Small intestine (tissue), 7 donors: ENCODE measurements at regions not wholly inside any gene's neighbourhood (a gene's known extent, or its start where the extent isn't known, plus 50 kb on each side); places are given as distances from the start of the nearest gene placed in this dataset.

Source experiments
- DNase-seq, 2 donors: peaks; one replicate each; pipeline versions ENCODE4 v3.0.0 to v3.0.0-alpha.2; 2013
- FAIRE-seq: peaks from 2 replicates; lab custom pipeline; 2012; peaks lifted over from hg19 to GRCh38; lab: Jason Lieb, UNC
- H3K27ac ChIP-seq, 3 donors: one replicate each; pipeline ENCODE4 v1.5.1; 2013; ENCODE audit warnings: low read length in 2 of 3, mild to moderate bottlenecking in 2 of 3, control low read depth in 1 of 3, inconsistent platforms in 1 of 3, low read depth in 1 of 3, moderate library complexity in 1 of 3
- H3K27me3 ChIP-seq, 3 donors: one replicate each; pipeline ENCODE4 v1.6.1; 2013; ENCODE audit warnings: low read length in 3 of 3, inconsistent platforms in 1 of 3; ENCODE audit not compliant: control insufficient read depth in 3 of 3, insufficient read depth in 3 of 3
- H3K36me3 ChIP-seq, 3 donors: one replicate each; pipeline ENCODE4 v1.6.1; 2013; ENCODE audit warnings: low read length in 3 of 3, inconsistent platforms in 1 of 3, low read depth in 1 of 3, mild to moderate bottlenecking in 1 of 3, moderate library complexity in 1 of 3; ENCODE audit not compliant: control insufficient read depth in 3 of 3, insufficient read depth in 2 of 3
- H3K4me1 ChIP-seq, 3 donors: one replicate each; pipeline ENCODE4 v1.6.1; 2013; ENCODE audit warnings: low read length in 2 of 3, inconsistent platforms in 1 of 3, low read depth in 1 of 3, mild to moderate bottlenecking in 1 of 3, moderate library complexity in 1 of 3; ENCODE audit not compliant: control insufficient read depth in 3 of 3, insufficient read depth in 2 of 3
- H3K4me3 ChIP-seq, 3 donors: one replicate each; pipeline ENCODE4 v1.5.1; 2013; ENCODE audit warnings: low read length in 3 of 3, control low read depth in 1 of 3, inconsistent platforms in 1 of 3, low read depth in 1 of 3, mild to moderate bottlenecking in 1 of 3, moderate library complexity in 1 of 3
- H3K9me3 ChIP-seq, 2 donors: one replicate each; pipeline ENCODE4 v1.6.1; 2013; ENCODE audit warnings: low read depth in 1 of 2, low read length in 1 of 2; ENCODE audit not compliant: control insufficient read depth in 2 of 2, insufficient read depth in 1 of 2
- WGBS, 3 donors: extraction: QIAGEN DNeasy Blood & Tissue Kit; methylation state at CpG; one replicate each; pipeline ENCODE4 v1.1.7; 2013; 5-methylcytosine and 5-hydroxymethylcytosine counted together
- donor health status: healthy with polysubstance abuse.
- donor health status: control.
- donor health status: control.
- donor health status: Bipolar disorder and iron deficiency.
- donor health status: healthy.

- H3K27ac ChIP-seq = no peak overlapping the region
- H3K27me3 ChIP-seq = no peaks in the 10 kb centered on the region
- no peaks in the 10 kb centered on the region for H3K9me3 ChIP-seq
- FAIRE-seq (no peak), DNase-seq (no peak)
- no peak overlapping the region for H3K4me3 ChIP-seq
- 50 to 62% (median 60%) methylated on average over 2 of the region's 2 CpGs for WGBS, 3 donors
- no peaks in the 10 kb centered on the region for H3K36me3 ChIP-seq
- no peaks in the 10 kb centered on the region for H3K4me1 ChIP-seq
These were observed 476.4 kb downstream of the HS3ST3B1 start for GRCh38 chr17:14777291-14777690.

DNA sequence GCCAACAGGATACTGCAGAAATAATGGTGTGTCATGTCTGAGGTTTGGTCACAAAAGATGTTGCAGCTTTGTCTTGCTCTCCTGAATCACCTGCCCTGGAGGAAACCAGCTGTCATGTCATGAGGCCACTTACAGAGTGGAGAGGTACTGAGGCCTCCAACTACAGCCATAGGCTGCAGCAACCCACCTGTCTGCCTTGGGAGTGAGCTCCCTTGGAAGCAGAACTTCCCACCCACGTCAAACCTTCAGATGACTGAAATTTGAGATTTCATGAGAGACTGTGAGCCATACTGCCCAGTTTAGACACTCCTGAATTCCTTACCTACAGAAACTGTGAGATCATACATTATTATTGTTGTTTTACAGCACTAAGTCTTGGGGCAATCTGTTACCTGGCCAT, 475.9 kb downstream of the HS3ST3B1 start:
- no peak for FAIRE-seq

GRCh38 chr17:14775731-14776492, 475.0 kb downstream of the HS3ST3B1 start:
- no peak for DNase-seq
- H3K36me3 ChIP-seq = no peaks in the 10 kb centered on the region
- WGBS, 3 donors = 41 to 48% (median 46%) methylated on average over 8 of the region's 8 CpGs
- no peaks in the 10 kb centered on the region for H3K4me1 ChIP-seq
- no peak overlapping the region for H3K4me3 ChIP-seq
- FAIRE-seq = no peak
- no peaks in the 10 kb centered on the region for H3K9me3 ChIP-seq
- no peaks in the 10 kb centered on the region for H3K27me3 ChIP-seq
- H3K27ac ChIP-seq = no peak overlapping the region

More for the DNA sequence above, 475.9 kb downstream of the HS3ST3B1 start:
- Histone ChIP-seq H3K27ac (no peak overlapping the region), H3K36me3 (no peaks in the 10 kb centered on the region), H3K4me3 (no peak overlapping the region), H3K27me3 (no peaks in the 10 kb centered on the region), H3K4me1 (no peaks in the 10 kb centered on the region), H3K9me3 (no peaks in the 10 kb centered on the region)
- no peak for DNase-seq
- 38 to 60% (median 50%) methylated on average over 1 of the region's 1 CpG for WGBS, 3 donors

DNA sequence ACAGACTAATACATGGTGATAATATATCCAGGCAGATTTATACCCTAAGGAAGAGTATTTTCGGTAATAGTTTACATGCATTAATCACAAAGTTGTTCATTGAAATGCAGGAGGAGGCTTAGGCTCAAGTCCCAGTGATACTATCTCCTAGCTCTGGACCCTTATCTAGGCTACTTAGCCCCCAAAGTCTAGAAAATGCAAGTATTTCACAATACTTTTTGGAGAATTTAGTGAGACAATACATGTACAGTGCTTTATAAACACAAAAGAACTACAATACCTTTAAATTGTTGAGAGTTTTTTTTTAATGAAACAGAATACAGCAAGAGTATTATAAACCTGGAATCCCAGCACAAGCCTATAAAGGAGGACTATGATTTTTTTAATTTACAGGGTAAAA, 473.9 kb downstream of the HS3ST3B1 start:
- DNase-seq = no peak
- no peak for FAIRE-seq
- H3K4me3 ChIP-seq = no peak overlapping the region
- no peaks in the 10 kb centered on the region for H3K4me1 ChIP-seq
- no peaks in the 10 kb centered on the region for H3K27me3 ChIP-seq
- 90 to 97% (median 93%) methylated on average over 1 of the region's 1 CpG for WGBS, 3 donors
- no peaks in the 10 kb centered on the region for H3K9me3 ChIP-seq
- H3K36me3 ChIP-seq = no peaks in the 10 kb centered on the region
- H3K27ac ChIP-seq = no peak overlapping the region

GRCh38 chr17:14772776-14773175, 471.9 kb downstream of the HS3ST3B1 start:
- 62 to 66% (median 64%) methylated on average over 2 of the region's 2 CpGs for WGBS, 3 donors
- no peak for DNase-seq
- Histone ChIP-seq H3K9me3 (peaks cover 0 to 4% of the 10 kb centered on the region in 2 donors), H3K4me3 (no peak overlapping the region), H3K4me1 (no peaks in the 10 kb centered on the region), H3K27me3 (no peaks in the 10 kb centered on the region), H3K36me3 (no peaks in the 10 kb centered on the region), H3K27ac (no peak overlapping the region)
- FAIRE-seq = no peak

DNA sequence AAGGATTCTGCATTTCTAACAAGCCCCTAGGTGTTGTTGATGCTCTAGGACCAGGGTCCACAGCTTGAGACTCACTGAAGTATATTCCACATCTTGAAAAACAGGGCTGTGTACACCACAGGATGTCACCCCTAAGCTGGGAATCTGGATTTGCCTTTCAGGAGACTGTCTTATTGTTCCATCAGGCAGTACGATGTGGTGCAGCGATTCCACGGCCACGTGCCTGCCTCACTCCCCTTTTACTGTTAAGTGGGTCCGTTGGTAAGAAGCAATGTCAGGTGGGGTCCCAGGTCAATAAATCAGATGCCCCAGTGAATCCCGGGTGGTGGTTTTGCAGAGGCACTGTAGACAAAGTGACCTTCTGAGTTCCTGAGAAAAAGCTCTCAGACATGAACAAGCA, 470.7 kb downstream of the HS3ST3B1 start:
- Histone ChIP-seq H3K27me3 (no peaks in the 10 kb centered on the region), H3K27ac (no peak overlapping the region), H3K4me3 (no peak overlapping the region), H3K36me3 (no peaks in the 10 kb centered on the region), H3K4me1 (no peaks in the 10 kb centered on the region), H3K9me3 (peaks cover 0 to 4% of the 10 kb centered on the region in 2 donors)
- FAIRE-seq = no peak
- DNase-seq = no peak
- WGBS, 3 donors = 84 to 88% (median 84%) methylated on average over 6 of the region's 6 CpGs

DNA sequence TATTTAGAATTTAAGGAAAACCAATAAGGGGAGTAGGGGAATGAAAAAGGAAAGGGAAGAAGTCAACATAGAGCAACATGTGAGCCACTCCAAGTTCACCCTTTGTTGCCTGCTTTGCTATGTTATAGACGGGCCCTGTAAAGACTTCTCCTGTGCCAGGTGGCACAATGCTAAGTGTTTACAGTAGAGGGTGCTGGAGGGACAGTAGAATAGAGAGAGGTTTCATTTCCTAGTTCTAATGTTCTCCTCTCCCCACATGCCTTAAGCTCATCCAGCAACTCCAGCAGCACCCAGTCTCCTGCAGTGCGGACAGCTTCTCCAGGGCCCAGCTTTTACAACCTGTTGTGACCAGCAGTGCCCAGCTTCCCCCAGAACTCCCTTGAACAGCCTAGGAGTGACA, 468.0 kb downstream of the HS3ST3B1 start:
- H3K4me3 ChIP-seq = no peak overlapping the region
- no peak overlapping the region for H3K27ac ChIP-seq
- 86 to 95% (median 86%) methylated on average over 2 of the region's 2 CpGs for WGBS, 3 donors
- DNase-seq (no peak), FAIRE-seq (no peak)
- H3K9me3 ChIP-seq = peaks cover 0 to 4% of the 10 kb centered on the region in 2 donors
- H3K36me3 ChIP-seq = no peaks in the 10 kb centered on the region
- no peaks in the 10 kb centered on the region for H3K4me1 ChIP-seq
- no peaks in the 10 kb centered on the region for H3K27me3 ChIP-seq

DNA sequence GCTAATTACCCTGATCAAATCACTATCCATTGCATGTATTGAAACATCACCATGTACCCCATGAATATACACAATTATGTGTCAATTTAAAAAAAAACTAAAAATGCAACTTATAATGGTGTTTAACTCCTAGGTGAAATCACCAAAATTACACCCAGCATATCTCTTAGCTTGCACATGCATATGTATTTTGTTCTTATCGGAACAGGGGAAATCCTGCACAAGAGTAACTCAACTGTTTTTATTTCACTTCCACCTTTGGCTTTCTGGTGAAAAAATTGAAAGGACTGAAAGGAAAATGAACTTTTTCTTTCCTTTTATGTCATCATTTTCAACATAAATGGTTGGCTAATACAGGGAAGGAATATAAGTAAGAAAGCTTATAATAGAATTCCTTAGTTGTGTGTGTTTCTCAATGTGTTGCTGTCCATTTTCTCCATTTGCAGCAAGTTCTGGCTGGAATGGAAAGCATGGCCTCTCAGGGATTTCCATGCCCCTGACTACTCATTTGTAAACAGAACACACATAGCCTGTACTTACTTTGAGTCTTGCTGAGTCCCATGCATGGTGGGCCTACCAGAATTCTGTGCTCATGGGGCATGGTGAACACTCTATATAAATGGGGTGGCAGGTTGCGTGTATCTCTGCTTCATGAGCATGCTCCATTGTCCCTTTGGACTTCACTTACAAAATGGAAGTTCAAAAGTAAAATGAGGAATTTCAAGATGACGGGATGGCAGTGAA, 462.0 kb downstream of the HS3ST3B1 start:
- 56 to 76% (median 75%) methylated on average over 3 of the region's 3 CpGs for WGBS, 3 donors
- Histone ChIP-seq H3K4me1 (no peaks in the 10 kb centered on the region), H3K9me3 (no peaks in the 10 kb centered on the region), H3K27me3 (no peaks in the 10 kb centered on the region), H3K27ac (no peak overlapping the region), H3K36me3 (no peaks in the 10 kb centered on the region), H3K4me3 (no peak overlapping the region)
- DNase-seq = no peak
- FAIRE-seq = no peak
